Left lung (tissue), 4 donors: ENCODE measurements at regions not wholly inside any gene's neighbourhood (a gene's known extent, or its start where the extent isn't known, plus 50 kb on each side); places are given as distances from the start of the nearest gene placed in this dataset.

Experiments
- ATAC-seq: fragments of 200-7000 bp; cut with Tn5 transposase; one replicate; pipeline ENCODE4 v1.9.1; 2020; ENCODE audit warnings: moderate library complexity
- DNase-seq, 4 donors: peaks; one replicate each; pipeline ENCODE4 v3.0.0-alpha.2; 2013 to 2020
- H3K27ac ChIP-seq, 2 donors: fragments of 200-600 bp; sonication (generic) in 1 of 2; one replicate each; pipeline versions ENCODE4 v1.5.0 to v1.8.0; 2020 to 2021
- H3K27me3 ChIP-seq, 2 donors: fragments of 200-600 bp; sonication (generic) in 1 of 2; one replicate each; pipeline versions ENCODE4 v1.5.0 to v1.8.0; 2020 to 2021
- H3K36me3 ChIP-seq, 2 donors: fragments of 200-600 bp; sonication (generic) in 1 of 2; one replicate each; pipeline versions ENCODE4 v1.5.0 to v1.8.0; 2020 to 2021
- H3K4me1 ChIP-seq, 2 donors: fragments of 200-600 bp; one replicate each; pipeline ENCODE4 v1.8.0; 2021
- H3K4me3 ChIP-seq, 2 donors: fragments of 200-600 bp; sonication (generic) in 1 of 2; one replicate each; pipeline versions ENCODE4 v1.5.0 to v1.8.0; 2020 to 2021; ENCODE audit warnings: mild to moderate bottlenecking in 1 of 2
- H3K9me3 ChIP-seq, 2 donors: fragments of 200-600 bp; sonication (generic) in 1 of 2; one replicate each; pipeline versions ENCODE4 v1.5.0 to v1.8.0; 2020 to 2021
- intact Hi-C, 2 donors: fragments of 100-400 bp; cut with DNase I; formaldehyde crosslinking; loops; one replicate each; pipeline versions ENCODE4 v1.11.2 to v1.14.2; 2022
- TF ChIP-seq, protein P1 (sequence below), 2 donors: fragments of 200-600 bp; sonication (generic) in 1 of 2; IDR thresholded peaks; one replicate each; pipeline versions ENCODE4 v1.5.0 to v1.8.0; 2021; ENCODE audit warnings: antibody characterized with exemption in 2 of 2
- donor health status: DM: no; HTN: yes; CAD: no.
- donor health status: DM: no; HTN: no; CAD: no.

DNA sequence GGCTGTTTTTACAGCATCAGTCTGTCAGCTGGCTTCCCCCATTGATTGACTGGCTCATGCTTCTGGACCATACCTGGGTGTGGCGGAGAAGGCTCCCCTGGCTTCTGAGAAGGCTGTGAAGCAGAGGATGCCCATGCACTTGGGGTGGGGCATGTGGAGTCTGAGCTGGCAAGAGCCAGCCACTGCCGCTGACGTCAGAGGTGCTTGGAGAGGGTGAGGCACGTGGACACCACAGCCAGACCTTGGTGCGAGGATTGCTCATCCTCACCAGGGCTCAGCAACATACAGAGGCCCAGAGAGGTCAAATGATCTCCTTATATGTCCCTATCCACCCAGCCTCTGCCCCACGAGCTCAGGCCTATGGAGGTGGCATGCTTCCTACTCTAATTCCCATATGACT lies 211.2 kb upstream of the PMEPA1 start:
- intact Hi-C loops, result no loop called here
- TF ChIP-seq, protein P1, sequence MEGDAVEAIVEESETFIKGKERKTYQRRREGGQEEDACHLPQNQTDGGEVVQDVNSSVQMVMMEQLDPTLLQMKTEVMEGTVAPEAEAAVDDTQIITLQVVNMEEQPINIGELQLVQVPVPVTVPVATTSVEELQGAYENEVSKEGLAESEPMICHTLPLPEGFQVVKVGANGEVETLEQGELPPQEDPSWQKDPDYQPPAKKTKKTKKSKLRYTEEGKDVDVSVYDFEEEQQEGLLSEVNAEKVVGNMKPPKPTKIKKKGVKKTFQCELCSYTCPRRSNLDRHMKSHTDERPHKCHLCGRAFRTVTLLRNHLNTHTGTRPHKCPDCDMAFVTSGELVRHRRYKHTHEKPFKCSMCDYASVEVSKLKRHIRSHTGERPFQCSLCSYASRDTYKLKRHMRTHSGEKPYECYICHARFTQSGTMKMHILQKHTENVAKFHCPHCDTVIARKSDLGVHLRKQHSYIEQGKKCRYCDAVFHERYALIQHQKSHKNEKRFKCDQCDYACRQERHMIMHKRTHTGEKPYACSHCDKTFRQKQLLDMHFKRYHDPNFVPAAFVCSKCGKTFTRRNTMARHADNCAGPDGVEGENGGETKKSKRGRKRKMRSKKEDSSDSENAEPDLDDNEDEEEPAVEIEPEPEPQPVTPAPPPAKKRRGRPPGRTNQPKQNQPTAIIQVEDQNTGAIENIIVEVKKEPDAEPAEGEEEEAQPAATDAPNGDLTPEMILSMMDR (IDR thresholded peaks at IDR 0.05), result no peak
- H3K9me3 ChIP-seq, result peaks cover 0 to 9% of the 10 kb centered on the region in 2 donors
- no peaks in the 10 kb centered on the region for H3K36me3 ChIP-seq
- H3K4me3 ChIP-seq, result no peak overlapping the region
- H3K27me3 ChIP-seq, result no peaks in the 10 kb centered on the region
- DNase-seq, result no peak
- no peak overlapping the region for H3K27ac ChIP-seq
- H3K4me1 ChIP-seq, result no peaks in the 10 kb centered on the region
- no peak for ATAC-seq

DNA sequence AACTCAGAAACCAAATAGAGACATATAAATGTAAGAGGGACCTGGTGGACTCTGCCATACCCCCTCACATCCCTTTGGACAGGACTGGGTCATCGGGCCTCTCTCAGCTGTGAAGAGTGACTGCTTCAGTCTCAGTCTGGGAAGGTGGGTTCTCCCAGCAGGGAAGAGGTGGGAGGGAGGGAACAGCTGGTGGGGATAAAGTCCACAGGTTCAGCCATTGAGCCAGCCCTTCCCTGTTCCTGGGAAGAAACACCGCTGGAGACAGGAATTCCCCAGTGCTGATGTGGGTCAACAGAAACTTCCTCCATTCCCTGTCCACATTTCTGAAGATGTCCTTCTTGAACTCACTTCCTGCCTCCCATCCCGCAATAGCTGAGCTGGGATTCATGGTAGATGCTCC lies 209.2 kb upstream of the PMEPA1 start:
- TF ChIP-seq, protein P1 (IDR thresholded peaks at IDR 0.05), result no peak
- Histone ChIP-seq H3K4me1 (no peaks in the 10 kb centered on the region), H3K4me3 (no peak overlapping the region), H3K36me3 (no peaks in the 10 kb centered on the region), H3K27ac (no peak overlapping the region), H3K27me3 (no peaks in the 10 kb centered on the region), H3K9me3 (no peaks in the 10 kb centered on the region)
- no peak for ATAC-seq
- no peak for DNase-seq
- intact Hi-C loops, result no loop called here

DNA sequence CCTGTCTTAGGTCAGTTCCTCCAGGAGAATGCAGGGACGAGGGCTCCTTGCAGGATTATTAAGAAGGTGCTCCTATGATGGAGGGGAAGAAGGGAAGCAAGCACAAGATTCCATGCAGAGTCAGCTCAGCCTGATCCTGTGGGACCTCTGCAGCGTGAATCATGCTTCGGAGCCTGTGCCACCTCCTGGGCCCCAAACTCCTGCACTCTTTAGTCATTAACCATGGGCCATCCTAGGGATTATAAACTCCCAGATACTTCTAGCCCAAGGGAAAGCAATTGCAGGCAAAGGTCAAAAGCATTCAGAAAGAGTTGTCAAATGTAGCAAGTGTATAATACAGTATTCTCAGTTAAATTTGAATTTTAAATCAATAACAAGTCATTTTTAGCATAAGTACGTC lies 208.7 kb upstream of the PMEPA1 start:
- intact Hi-C loops, result no loop called here
- no peaks in the 10 kb centered on the region for H3K27me3 ChIP-seq
- no peak for DNase-seq
- H3K36me3 ChIP-seq, result no peaks in the 10 kb centered on the region
- ATAC-seq, result no peak
- H3K9me3 ChIP-seq, result no peaks in the 10 kb centered on the region
- TF ChIP-seq, protein P1 (IDR thresholded peaks at IDR 0.05), result no peak
- H3K4me3 ChIP-seq, result no peak overlapping the region
- H3K27ac ChIP-seq, result no peak overlapping the region
- H3K4me1 ChIP-seq, result no peaks in the 10 kb centered on the region

DNA sequence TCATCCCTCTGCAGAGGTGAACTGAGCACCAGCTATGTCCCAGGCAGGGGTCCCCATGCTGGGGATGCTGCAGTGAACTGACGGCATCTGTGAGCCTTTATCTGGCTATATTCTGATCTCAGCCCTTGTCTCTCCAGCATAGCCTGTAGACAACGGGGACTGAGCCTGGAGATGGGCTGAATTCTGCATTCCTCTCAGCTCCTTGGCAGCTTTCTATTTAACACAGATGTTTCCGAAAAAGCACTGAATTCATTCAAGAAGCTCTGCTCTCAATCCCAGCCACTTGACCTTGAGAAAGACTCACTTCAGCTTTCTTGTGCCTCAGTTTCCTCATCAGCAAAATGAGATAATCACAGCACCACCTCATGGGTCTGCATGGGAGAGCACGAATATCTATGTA lies 204.4 kb upstream of the PMEPA1 start:
- Histone ChIP-seq H3K4me1 (no peaks in the 10 kb centered on the region), H3K4me3 (no peak overlapping the region), H3K27me3 (no peaks in the 10 kb centered on the region), H3K27ac (no peak overlapping the region), H3K9me3 (no peaks in the 10 kb centered on the region), H3K36me3 (no peaks in the 10 kb centered on the region)
- ATAC-seq, result no peak
- intact Hi-C loops, result no loop called here
- DNase-seq, result no peak
- TF ChIP-seq, protein P1 (IDR thresholded peaks at IDR 0.05), result no peak

DNA sequence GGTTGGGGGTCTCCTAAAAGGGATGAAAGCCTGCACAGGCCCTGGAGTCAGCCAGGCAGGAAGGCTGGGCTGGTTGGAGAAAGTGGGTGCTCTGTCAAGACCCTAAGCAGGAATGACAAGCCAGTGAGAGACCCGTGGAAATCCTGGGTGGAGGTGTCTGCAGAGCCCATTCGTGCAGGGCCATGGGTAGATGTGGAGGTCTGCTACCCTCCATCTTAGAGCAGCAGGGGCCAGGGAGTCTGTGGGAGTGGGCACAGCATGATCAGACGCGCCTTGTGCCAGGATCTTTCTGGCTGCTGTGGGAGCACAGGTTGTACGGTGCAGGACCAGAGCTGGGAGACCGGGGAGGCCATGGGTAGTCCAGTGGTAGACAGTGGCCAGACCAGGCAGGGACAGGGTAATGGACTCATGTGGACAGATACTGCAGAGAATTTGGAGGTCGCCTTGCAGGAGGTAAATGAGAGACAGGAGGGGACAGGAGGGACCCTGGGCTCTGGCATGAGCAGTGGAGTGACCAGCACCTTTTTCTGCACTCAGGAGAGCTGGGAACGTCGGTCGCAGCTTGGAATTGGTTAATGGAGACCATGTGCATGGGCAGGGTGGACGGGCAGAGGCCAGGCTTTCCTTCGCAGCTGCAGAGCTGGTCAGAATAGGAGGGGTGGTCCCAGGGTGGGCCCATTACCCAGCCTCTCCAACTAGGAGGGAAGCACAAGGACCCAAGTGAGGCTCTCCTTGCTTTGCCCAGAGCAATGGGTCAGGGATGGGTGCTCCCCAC lies 203.5 kb upstream of the PMEPA1 start:
- intact Hi-C loops, result no loop called here
- Histone ChIP-seq H3K4me1 (no peaks in the 10 kb centered on the region), H3K27ac (no peak overlapping the region), H3K9me3 (no peaks in the 10 kb centered on the region), H3K36me3 (no peaks in the 10 kb centered on the region), H3K27me3 (no peaks in the 10 kb centered on the region), H3K4me3 (no peak overlapping the region)
- ATAC-seq (no peak), DNase-seq (no peak)
- TF ChIP-seq, protein P1 (IDR thresholded peaks at IDR 0.05), result no peak
